HL-60 (cell line): ENCODE measurements at regions not wholly inside any gene's neighbourhood (a gene's known extent, or its start where the extent isn't known, plus 50 kb on each side); places are given as distances from the start of the nearest gene placed in this dataset.

Source experiments
- DNase-seq, 2 experiments: peaks; one replicate each; pipeline ENCODE4 v3.0.0-alpha.2; 2010 to 2020; ENCODE audit warnings: low read depth in 1 of 2, low spot score in 1 of 2
- H3K27ac ChIP-seq: fragments of 250-450 bp; sonication (Bioruptor Pico); replicated peaks from 2 replicates; pipeline ENCODE4 v1.5.1; 2020; ENCODE audit warnings: mild to moderate bottlenecking, moderate library complexity
- H3K27me3 ChIP-seq: fragments of 250-450 bp; sonication (Bioruptor Pico); 2 replicates; pipeline ENCODE4 v1.5.1; 2021; ENCODE audit warnings: mild to moderate bottlenecking, moderate library complexity; ENCODE audit not compliant: insufficient read depth, poor library complexity, severe bottlenecking
- H3K4me3 ChIP-seq: replicated peaks from 2 replicates; pipeline ENCODE4 v1.5.1; 2011; ENCODE audit warnings: mild to moderate bottlenecking, control low read depth, low read length; ENCODE audit not compliant: insufficient read depth
- CTCF ChIP-seq: IDR thresholded peaks from one replicate; pipeline ENCODE4 v1.5.1; 2011; ENCODE audit warnings: low read length, control low read depth, inconsistent platforms; ENCODE audit not compliant: insufficient read depth
- GABPA ChIP-seq: IDR thresholded peaks from 2 replicates; pipeline ENCODE4 v1.6.1; 2012; ENCODE audit warnings: low read depth
- POLR2AphosphoS5 ChIP-seq: IDR thresholded peaks from 2 replicates; pipeline ENCODE4 v1.6.1; 2012; ENCODE audit warnings: low read depth
- REST ChIP-seq: IDR thresholded peaks from 2 replicates; pipeline ENCODE4 v1.6.1; 2012; ENCODE audit warnings: low read depth; ENCODE audit not compliant: insufficient replicate concordance
- SPI1 ChIP-seq: IDR thresholded peaks from 2 replicates; pipeline ENCODE4 v1.6.1; 2012; ENCODE audit warnings: low read depth, mild to moderate bottlenecking, borderline replicate concordance

GRCh38 chr21:16028142-16028541 lies 298.4 kb downstream of the USP25 start:
- TF ChIP-seq POLR2AphosphoS5 (no peak), GABPA (no peak), CTCF (no peak), REST (no peak), SPI1 (no peak)
- no peak overlapping the region for H3K4me3 ChIP-seq
- no peaks in the 10 kb centered on the region for H3K27me3 ChIP-seq
- H3K27ac ChIP-seq, result no peak overlapping the region
- no peak for DNase-seq

GRCh38 chr21:16028941-16029464 lies 299.2 kb downstream of the USP25 start:
- TF ChIP-seq REST (no peak), CTCF (no peak), POLR2AphosphoS5 (no peak), SPI1 (no peak), GABPA (no peak)
- Histone ChIP-seq H3K27ac (no peak overlapping the region), H3K4me3 (no peak overlapping the region), H3K27me3 (no peaks in the 10 kb centered on the region)
- DNase-seq, result no peak

- DNase-seq, result no peak
- TF ChIP-seq CTCF, result no peak
- TF ChIP-seq REST, result no peak
- no peak for TF ChIP-seq SPI1
- no peak for TF ChIP-seq POLR2AphosphoS5
- no peak for TF ChIP-seq GABPA
- H3K27me3 ChIP-seq, result no peaks in the 10 kb centered on the region
- H3K27ac ChIP-seq, result no peak overlapping the region
- no peak overlapping the region for H3K4me3 ChIP-seq
Observed at GRCh38 chr21:16033193-16033592, 303.4 kb downstream of the USP25 start.
